AG09319 (cell line): ENCODE measurements at regions not wholly inside any gene's neighbourhood (a gene's known extent, or its start where the extent isn't known, plus 50 kb on each side); places are given as distances from the start of the nearest gene placed in this dataset.

Experiments
- DNase-seq: peaks from one replicate; pipeline ENCODE4 v3.0.0-alpha.2; 2010; ENCODE audit warnings: low read depth; ENCODE audit errors: extremely low read depth
- CTCF ChIP-seq: IDR thresholded peaks from 2 replicates; pipeline ENCODE4 v1.5.1; 2011; ENCODE audit warnings: low read depth, mild to moderate bottlenecking, inconsistent platforms, low read length, moderate library complexity

DNA sequence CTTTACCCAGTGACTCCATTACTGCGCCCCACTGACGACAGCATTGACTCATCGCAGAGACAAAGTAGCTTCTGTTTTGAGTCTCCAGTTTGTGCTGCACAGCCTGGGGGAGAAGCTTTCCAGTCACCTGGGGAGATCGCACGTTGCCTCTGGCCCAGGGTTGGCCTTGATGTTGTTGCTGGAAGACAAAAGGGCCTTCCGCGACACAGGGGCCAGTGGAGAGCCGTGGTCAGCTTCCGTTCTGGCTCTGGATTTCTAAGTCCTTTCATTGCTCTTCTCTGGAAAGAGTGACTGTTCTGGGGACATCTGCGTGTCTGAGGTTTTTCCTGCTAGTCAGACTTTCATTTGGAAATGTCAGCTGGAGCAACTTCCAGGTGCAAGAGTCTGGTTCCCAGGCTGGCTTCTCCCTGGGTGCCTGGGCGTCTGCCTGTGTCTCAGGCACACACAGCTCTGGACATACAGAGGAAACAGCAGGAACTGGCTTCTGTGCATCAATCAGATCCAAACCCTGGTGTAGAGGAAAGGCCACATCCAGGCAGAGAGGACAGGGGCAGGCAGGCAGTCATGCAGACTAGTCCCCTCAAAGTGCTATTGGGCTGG is 257.0 kb downstream of the SIPA1L2 start:
- no peak for DNase-seq
- TF ChIP-seq CTCF, result no peak

DNA sequence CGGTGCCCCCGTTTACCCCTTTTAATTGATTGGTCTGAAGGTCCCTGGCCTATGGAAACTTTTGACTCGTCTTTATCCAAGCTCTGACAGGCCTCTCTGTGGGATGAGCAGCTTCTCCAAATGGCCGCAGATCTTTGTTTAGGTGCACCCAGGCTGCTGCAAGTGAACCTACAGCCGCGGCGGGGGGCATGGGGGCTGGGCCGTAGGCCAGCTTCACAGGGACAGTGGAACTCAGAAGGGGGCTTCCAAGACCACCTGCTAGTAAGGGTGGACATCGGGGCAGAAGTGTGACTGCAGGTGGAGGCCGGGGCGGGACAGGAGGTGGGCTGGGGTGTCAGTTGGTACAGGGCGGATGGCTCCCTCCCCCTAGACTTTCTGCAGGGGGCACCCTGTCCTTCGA is 257.5 kb downstream of the SIPA1L2 start:
- TF ChIP-seq CTCF, result no peak
- DNase-seq, result no peak

GRCh38 chr1:232369451-232370296 is 260.3 kb downstream of the SIPA1L2 start:
- DNase-seq, result no peak
- no peak for TF ChIP-seq CTCF

DNA sequence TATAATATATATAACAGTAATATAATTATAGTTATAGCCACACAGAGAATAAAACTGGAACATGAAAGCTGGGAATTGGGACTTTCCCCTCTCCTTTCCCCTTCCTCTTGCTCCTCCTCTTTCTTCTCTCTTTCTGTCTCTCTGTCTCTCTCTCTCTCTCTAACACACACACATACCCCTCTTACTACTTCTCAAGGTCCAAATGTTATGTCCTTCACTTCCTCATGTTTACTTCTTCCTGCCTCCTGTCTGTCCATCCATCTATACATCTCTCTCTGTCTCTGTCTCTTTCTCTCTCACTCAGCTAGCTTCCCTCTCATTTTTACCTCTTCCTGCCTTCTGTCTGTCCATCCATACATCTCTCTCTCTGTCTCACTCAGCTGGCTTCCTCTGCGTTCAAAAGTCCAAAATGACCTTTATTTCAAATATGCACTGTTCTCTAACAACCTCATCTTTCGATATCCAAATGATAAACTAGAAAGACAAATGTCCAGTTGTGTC is 261.1 kb downstream of the SIPA1L2 start:
- no peak for TF ChIP-seq CTCF
- DNase-seq, result no peak

DNA sequence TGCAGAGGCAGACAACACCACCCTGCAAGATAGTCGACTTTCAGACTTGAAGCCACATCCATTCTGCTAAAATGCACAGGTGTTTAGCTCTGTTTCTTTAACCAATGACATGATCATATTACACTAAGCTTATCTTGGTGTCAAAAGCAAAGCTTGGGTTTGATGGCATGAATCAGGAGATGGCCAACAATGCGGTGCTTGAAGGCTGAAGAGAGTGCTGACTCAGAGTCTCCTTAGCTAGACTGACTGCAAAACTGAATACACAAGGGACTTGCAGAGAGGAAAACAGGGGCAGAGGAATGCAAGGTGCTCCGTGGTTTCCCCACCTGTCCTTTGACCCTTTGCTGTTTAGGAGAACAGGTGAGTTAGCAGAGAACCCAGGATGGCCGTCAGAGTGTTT is 262.6 kb downstream of the SIPA1L2 start:
- TF ChIP-seq CTCF, result no peak

GRCh38 chr1:232364654-232365382 is 265.1 kb downstream of the SIPA1L2 start:
- no peak for TF ChIP-seq CTCF
- DNase-seq, result no peak

More for the DNA sequence above, 262.6 kb downstream of the SIPA1L2 start:
- no peak for DNase-seq
